Osteoblast (primary cell): ENCODE measurements at regions not wholly inside any gene's neighbourhood (a gene's known extent, or its start where the extent isn't known, plus 50 kb on each side); places are given as distances from the start of the nearest gene placed in this dataset.

Experiments used
- DNase-seq: peaks from one replicate; pipeline ENCODE4 v3.0.0; 2011; ENCODE audit warnings: low spot score, mixed read lengths; ENCODE audit not compliant: insufficient read length; ENCODE audit errors: missing footprints
- H2AFZ ChIP-seq: 2 replicates; pipeline ENCODE4 v1.6.0; 2011; ENCODE audit warnings: mild to moderate bottlenecking, low read length
- H3K27ac ChIP-seq: 2 replicates; pipeline ENCODE4 v1.5.1; 2011; ENCODE audit warnings: mild to moderate bottlenecking, low read depth, low read length, moderate library complexity
- H3K27me3 ChIP-seq: 2 replicates; pipeline ENCODE4 v1.6.0; 2012; ENCODE audit warnings: mild to moderate bottlenecking, control low read depth, inconsistent platforms, low read length, moderate library complexity; ENCODE audit not compliant: insufficient read depth
- H3K36me3 ChIP-seq: 2 replicates; pipeline ENCODE4 v1.5.1; 2011; ENCODE audit warnings: mild to moderate bottlenecking, low read length, control low read depth, moderate library complexity; ENCODE audit not compliant: insufficient read depth
- H3K4me1 ChIP-seq: 2 replicates; pipeline ENCODE4 v1.5.1; 2011; ENCODE audit warnings: mild to moderate bottlenecking, low read length, control low read depth, moderate library complexity; ENCODE audit not compliant: insufficient read depth
- H3K4me2 ChIP-seq: 2 replicates; pipeline ENCODE4 v1.6.0; 2011; ENCODE audit warnings: mild to moderate bottlenecking, low read length; ENCODE audit not compliant: insufficient read depth
- H3K4me3 ChIP-seq: fragments of 200-600 bp; sonication (generic); 3 replicates; pipeline ENCODE4 v1.5.1; 2012; ENCODE audit warnings: mild to moderate bottlenecking, low read length, inconsistent platforms; ENCODE audit not compliant: insufficient read depth
- H3K79me2 ChIP-seq: 2 replicates; pipeline ENCODE4 v1.6.0; 2012; ENCODE audit warnings: mild to moderate bottlenecking, low read length, control low read depth, inconsistent platforms; ENCODE audit not compliant: insufficient read depth
- H3K9me3 ChIP-seq: 2 replicates; pipeline ENCODE4 v1.5.1; 2011; ENCODE audit warnings: low read depth, low read length, control low read depth
- H4K20me1 ChIP-seq: 2 replicates; pipeline ENCODE4 v1.6.0; 2012; ENCODE audit warnings: mild to moderate bottlenecking, low read length, control low read depth; ENCODE audit not compliant: insufficient read depth
- CTCF ChIP-seq: IDR thresholded peaks from 2 replicates; pipeline ENCODE4 v1.5.1; 2011; ENCODE audit warnings: mild to moderate bottlenecking, low read depth, low read length, moderate library complexity; ENCODE audit errors: extremely low read depth

- Histone ChIP-seq H3K4me3 (no peak overlapping the region), H3K36me3 (no peaks in the 10 kb centered on the region), H3K27me3 (no peaks in the 10 kb centered on the region), H4K20me1 (no peaks in the 10 kb centered on the region), H3K4me2 (no peak overlapping the region), H3K4me1 (no peaks in the 10 kb centered on the region), H3K27ac (no peak overlapping the region), H3K9me3 (no peaks in the 10 kb centered on the region), H3K79me2 (no peaks in the 10 kb centered on the region), H2AFZ (no peak overlapping the region)
- no peak for DNase-seq
- TF ChIP-seq CTCF = no peak
These were observed 616.8 kb upstream of the ZEB2 start for GRCh38 chr2:145136702-145137101.

GRCh38 chr2:145126146-145126545, 606.2 kb upstream of the ZEB2 start:
- Histone ChIP-seq H3K4me2 (no peak overlapping the region), H4K20me1 (no peaks in the 10 kb centered on the region), H2AFZ (no peak overlapping the region), H3K9me3 (no peaks in the 10 kb centered on the region), H3K4me3 (no peak overlapping the region), H3K27ac (no peak overlapping the region), H3K27me3 (no peaks in the 10 kb centered on the region), H3K4me1 (no peaks in the 10 kb centered on the region), H3K36me3 (no peaks in the 10 kb centered on the region), H3K79me2 (no peaks in the 10 kb centered on the region)
- DNase-seq = no peak
- TF ChIP-seq CTCF = no peak

- Histone ChIP-seq H3K27me3 (no peaks in the 10 kb centered on the region), H3K4me2 (no peak overlapping the region), H3K27ac (no peak overlapping the region), H3K36me3 (no peaks in the 10 kb centered on the region), H3K79me2 (no peaks in the 10 kb centered on the region), H3K4me3 (no peak overlapping the region), H2AFZ (no peak overlapping the region), H4K20me1 (no peaks in the 10 kb centered on the region), H3K4me1 (no peaks in the 10 kb centered on the region), H3K9me3 (no peaks in the 10 kb centered on the region)
- TF ChIP-seq CTCF = no peak
- DNase-seq = no peak
These were observed 604.2 kb upstream of the ZEB2 start for GRCh38 chr2:145124085-145124484.

- no peak for DNase-seq
- Histone ChIP-seq H3K4me3 (no peak overlapping the region), H4K20me1 (no peaks in the 10 kb centered on the region), H3K4me1 (no peaks in the 10 kb centered on the region), H2AFZ (no peak overlapping the region), H3K4me2 (no peak overlapping the region), H3K79me2 (no peaks in the 10 kb centered on the region), H3K9me3 (no peaks in the 10 kb centered on the region), H3K27me3 (no peaks in the 10 kb centered on the region), H3K27ac (no peak overlapping the region), H3K36me3 (no peaks in the 10 kb centered on the region)
- TF ChIP-seq CTCF = no peak
These were observed 603.7 kb upstream of the ZEB2 start for GRCh38 chr2:145123606-145124005.
